CD4-positive, alpha-beta T cell (primary cell): ENCODE measurements at regions not wholly inside any gene's neighbourhood (a gene's known extent, or its start where the extent isn't known, plus 50 kb on each side); places are given as distances from the start of the nearest gene placed in this dataset.

Experiments
- ATAC-seq: fragments of 200-7000 bp; cut with Tn5 transposase; one replicate; pipeline ENCODE4 v1.10.0; 2022; ENCODE audit warnings: mild to moderate bottlenecking; ENCODE audit not compliant: poor library complexity
- CTCF ChIA-PET: fragments of 350-600 bp; sonication (Branson Sonifier 250); formaldehyde crosslinking; loops from one replicate; lab custom pipeline; 2021; ENCODE audit warnings: antibody characterized with exemption, inconsistent platforms; lab: Charles Lee
- POLR2A ChIA-PET: fragments of 350-600 bp; sonication (Branson Sonifier 250); formaldehyde crosslinking; loops from one replicate; lab custom pipeline; 2021; ENCODE audit warnings: antibody characterized with exemption, inconsistent platforms; lab: Charles Lee
- DNase-seq, 14 experiments: peaks; one replicate each; pipeline ENCODE4 v3.0.0-alpha.2; 2013 to 2020; ENCODE audit warnings: mixed read lengths in 2 of 14
- H3K27ac ChIP-seq, 2 donors: one replicate each; pipeline versions ENCODE4 v1.5.1 to v1.7.0; 2013; ENCODE audit warnings: low read length in 2 of 2, low read depth in 1 of 2, mild to moderate bottlenecking in 1 of 2
- H3K27me3 ChIP-seq, 2 experiments: 1 replicate in 1 of 2; 2 replicates in 1 of 2; pipeline versions ENCODE4 v1.6.1 to v1.7.0; 2013; ENCODE audit warnings: low read length in 2 of 2, control low read depth in 1 of 2, mild to moderate bottlenecking in 1 of 2, moderate library complexity in 1 of 2; ENCODE audit not compliant: insufficient read depth in 2 of 2, control insufficient read depth in 1 of 2
- H3K36me3 ChIP-seq: one replicate; pipeline ENCODE4 v1.6.1; 2013; ENCODE audit warnings: low read length, control low read depth; ENCODE audit not compliant: insufficient read depth
- H3K4me1 ChIP-seq: one replicate; pipeline ENCODE4 v1.6.1; 2013; ENCODE audit warnings: low read length, control low read depth; ENCODE audit not compliant: insufficient read depth
- H3K4me3 ChIP-seq: one replicate; pipeline ENCODE4 v1.5.1; 2013; ENCODE audit warnings: mild to moderate bottlenecking, low read length, moderate library complexity
- H3K9me3 ChIP-seq, 2 experiments: 1 replicate in 1 of 2; 2 replicates in 1 of 2; pipeline versions ENCODE4 v1.6.1 to v1.7.0; 2013; ENCODE audit warnings: low read length in 2 of 2, mild to moderate bottlenecking in 2 of 2, control low read depth in 1 of 2, moderate library complexity in 1 of 2; ENCODE audit not compliant: control insufficient read depth in 1 of 2, insufficient read depth in 1 of 2
- H3K27ac Mint-ChIP-seq: one replicate; pipeline ENCODE4 v1.8.0; 2020; ENCODE audit warnings: mixed read lengths
- H3K27me3 Mint-ChIP-seq: one replicate; pipeline ENCODE4 v1.8.0; 2021; ENCODE audit warnings: mixed read lengths
- H3K36me3 Mint-ChIP-seq: one replicate; pipeline ENCODE4 v1.8.0; 2021; ENCODE audit warnings: low read depth, mixed read lengths
- H3K4me1 Mint-ChIP-seq: one replicate; pipeline ENCODE4 v1.8.0; 2021; ENCODE audit warnings: low read depth, mixed read lengths
- H3K4me3 Mint-ChIP-seq: one replicate; pipeline ENCODE4 v1.8.0; 2020; ENCODE audit warnings: mild to moderate bottlenecking, mixed read lengths
- H3K9me3 Mint-ChIP-seq: one replicate; pipeline ENCODE4 v1.8.0; 2020; ENCODE audit warnings: mixed read lengths
- intact Hi-C, 2 experiments: fragments of 100-400 bp; cut with DNase I in 1 of 2; cut with micrococcal nuclease in 1 of 2; formaldehyde crosslinking; loops; one replicate each; pipeline versions ENCODE4 v1.15.1 to v1.9.0; 2023 to 2025; cut with DNase I, micrococcal nuclease
- TF ChIP-seq, protein P1 (sequence below): fragments of 200-600 bp; IDR thresholded peaks from one replicate; pipeline ENCODE4 v1.8.0; 2022; ENCODE audit warnings: antibody characterized with exemption, mild to moderate bottlenecking

DNA sequence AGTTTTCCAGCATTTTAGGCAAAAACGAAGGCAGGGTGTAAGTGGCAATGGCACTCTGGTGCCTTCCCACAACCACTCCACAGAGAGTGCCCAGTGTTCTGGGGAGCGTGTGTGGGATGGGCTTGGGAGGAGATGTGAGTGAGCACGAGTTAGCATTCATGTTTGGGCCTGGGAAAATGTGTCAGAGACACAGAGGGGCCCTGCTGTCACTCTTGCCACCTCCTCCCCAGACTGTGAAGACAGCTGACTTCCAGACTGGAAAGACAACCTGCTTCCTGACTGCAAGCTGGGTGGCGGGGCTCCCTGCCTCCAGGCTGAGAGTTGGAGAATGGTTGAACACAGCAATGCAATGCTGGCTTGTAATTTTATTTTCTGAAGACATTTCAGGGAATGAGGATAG is 454.5 kb upstream of the ZMIZ1 start:
- Mint-ChIP-seq H3K9me3 (peaks cover 3% of the 10 kb centered on the region), H3K4me1 (no peaks in the 10 kb centered on the region), H3K36me3 (no peaks in the 10 kb centered on the region), H3K27me3 (peaks cover 32% of the 10 kb centered on the region), H3K27ac (no peak overlapping the region), H3K4me3 (no peak overlapping the region)
- intact Hi-C loops = no loop called here
- Histone ChIP-seq H3K4me3 (no peak overlapping the region), H3K27ac (no peak overlapping the region), H3K4me1 (no peaks in the 10 kb centered on the region), H3K9me3 (peaks cover 3 to 7% of the 10 kb centered on the region in 2 experiments), H3K27me3 (peaks cover 0 to 9% of the 10 kb centered on the region in 2 experiments), H3K36me3 (no peaks in the 10 kb centered on the region)
- no peak for DNase-seq
- no peak for ATAC-seq
- CTCF ChIA-PET = no interaction called here
- POLR2A ChIA-PET = no interaction called here
- TF ChIP-seq, protein P1, sequence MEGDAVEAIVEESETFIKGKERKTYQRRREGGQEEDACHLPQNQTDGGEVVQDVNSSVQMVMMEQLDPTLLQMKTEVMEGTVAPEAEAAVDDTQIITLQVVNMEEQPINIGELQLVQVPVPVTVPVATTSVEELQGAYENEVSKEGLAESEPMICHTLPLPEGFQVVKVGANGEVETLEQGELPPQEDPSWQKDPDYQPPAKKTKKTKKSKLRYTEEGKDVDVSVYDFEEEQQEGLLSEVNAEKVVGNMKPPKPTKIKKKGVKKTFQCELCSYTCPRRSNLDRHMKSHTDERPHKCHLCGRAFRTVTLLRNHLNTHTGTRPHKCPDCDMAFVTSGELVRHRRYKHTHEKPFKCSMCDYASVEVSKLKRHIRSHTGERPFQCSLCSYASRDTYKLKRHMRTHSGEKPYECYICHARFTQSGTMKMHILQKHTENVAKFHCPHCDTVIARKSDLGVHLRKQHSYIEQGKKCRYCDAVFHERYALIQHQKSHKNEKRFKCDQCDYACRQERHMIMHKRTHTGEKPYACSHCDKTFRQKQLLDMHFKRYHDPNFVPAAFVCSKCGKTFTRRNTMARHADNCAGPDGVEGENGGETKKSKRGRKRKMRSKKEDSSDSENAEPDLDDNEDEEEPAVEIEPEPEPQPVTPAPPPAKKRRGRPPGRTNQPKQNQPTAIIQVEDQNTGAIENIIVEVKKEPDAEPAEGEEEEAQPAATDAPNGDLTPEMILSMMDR = no peak

DNA sequence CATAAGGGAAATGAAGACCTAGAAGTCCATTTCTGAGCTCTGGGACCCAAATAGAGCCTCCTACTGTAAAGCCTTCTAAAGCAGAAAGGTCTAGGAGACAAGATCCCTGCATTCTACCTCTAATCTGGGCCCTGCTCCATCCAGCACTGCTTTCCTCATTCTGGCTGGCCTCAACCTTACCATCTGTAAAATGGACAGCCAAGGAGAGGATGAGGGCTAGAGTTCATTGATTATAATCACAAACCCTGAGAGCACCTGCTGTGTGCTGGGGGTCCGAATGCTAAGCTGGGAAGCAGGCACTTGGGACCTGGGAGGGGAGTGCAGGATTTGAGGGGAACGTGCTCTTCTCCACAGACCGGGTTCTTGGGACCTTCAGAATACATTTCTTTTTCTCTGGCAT is 454.0 kb upstream of the ZMIZ1 start:
- no peak overlapping the region for H3K27ac Mint-ChIP-seq
- H3K27ac ChIP-seq = no peak overlapping the region
- no peak for ATAC-seq

GRCh38 chr10:78616125-78616695 is 452.6 kb upstream of the ZMIZ1 start:
- CTCF ChIA-PET = no interaction called here
- TF ChIP-seq, protein P1 = no peak
- H3K27me3 Mint-ChIP-seq = peaks cover 25% of the 10 kb centered on the region

More for the DNA sequence above, 454.0 kb upstream of the ZMIZ1 start:
- ChIA-PET POLR2A (no interaction called here), CTCF (no interaction called here)
- Histone ChIP-seq H3K4me1 (no peaks in the 10 kb centered on the region), H3K4me3 (no peak overlapping the region), H3K27me3 (peaks cover 0 to 9% of the 10 kb centered on the region in 2 experiments), H3K36me3 (no peaks in the 10 kb centered on the region), H3K9me3 (peaks cover 3 to 7% of the 10 kb centered on the region in 2 experiments)
- Mint-ChIP-seq H3K4me1 (no peaks in the 10 kb centered on the region), H3K27me3 (peaks cover 32% of the 10 kb centered on the region), H3K4me3 (no peak overlapping the region), H3K36me3 (no peaks in the 10 kb centered on the region), H3K9me3 (peaks cover 3% of the 10 kb centered on the region)
- no peak for DNase-seq
- intact Hi-C loops = no loop called here
- TF ChIP-seq, protein P1 = no peak

More at GRCh38 chr10:78616125-78616695, 452.6 kb upstream of the ZMIZ1 start:
- POLR2A ChIA-PET = no interaction called here
- Mint-ChIP-seq H3K36me3 (no peaks in the 10 kb centered on the region), H3K27ac (no peak overlapping the region), H3K9me3 (no peaks in the 10 kb centered on the region), H3K4me1 (no peaks in the 10 kb centered on the region), H3K4me3 (no peak overlapping the region)
- ATAC-seq (no peak), DNase-seq (no peak)
- no peak overlapping the region for H3K27ac ChIP-seq
- H3K4me3 ChIP-seq = no peak overlapping the region
- H3K9me3 ChIP-seq = peaks cover 0 to 7% of the 10 kb centered on the region in 2 experiments
- H3K27me3 ChIP-seq = no peaks in the 10 kb centered on the region
- intact Hi-C loops = no loop called here
- no peaks in the 10 kb centered on the region for H3K4me1 ChIP-seq
- no peaks in the 10 kb centered on the region for H3K36me3 ChIP-seq
